ENCODE measurements at regions not wholly inside any gene's neighbourhood (a gene's known extent, or its start where the extent isn't known, plus 50 kb on each side); places are given as distances from the start of the nearest gene placed in this dataset.
"Not testable (repeated sequence)": the region's sequence is repeated elsewhere in the genome, so short reads cannot be mapped to it uniquely, and the experiment has no call there.

DNA sequence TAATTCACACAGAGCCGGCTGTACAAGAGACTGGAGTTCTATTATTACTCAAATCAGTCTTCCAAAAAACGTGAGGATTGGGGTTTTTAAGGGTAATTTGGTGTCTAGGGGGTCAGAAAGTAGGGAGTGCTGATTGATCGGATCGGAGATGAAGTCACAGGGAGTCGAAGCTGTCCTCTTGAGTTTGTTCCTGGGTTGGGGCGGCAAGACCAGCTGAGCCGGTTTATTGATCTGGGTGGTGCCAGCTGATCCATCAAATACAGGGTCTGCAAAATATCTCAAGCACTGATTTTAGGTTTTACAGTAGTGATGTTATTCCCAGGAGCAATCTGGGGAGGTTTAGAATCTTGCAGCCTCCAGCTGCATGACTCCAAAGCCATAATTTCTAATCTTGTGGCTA, 262.7 kb downstream of the KCNRG start:
- DNase-seq, result no peak

DNA sequence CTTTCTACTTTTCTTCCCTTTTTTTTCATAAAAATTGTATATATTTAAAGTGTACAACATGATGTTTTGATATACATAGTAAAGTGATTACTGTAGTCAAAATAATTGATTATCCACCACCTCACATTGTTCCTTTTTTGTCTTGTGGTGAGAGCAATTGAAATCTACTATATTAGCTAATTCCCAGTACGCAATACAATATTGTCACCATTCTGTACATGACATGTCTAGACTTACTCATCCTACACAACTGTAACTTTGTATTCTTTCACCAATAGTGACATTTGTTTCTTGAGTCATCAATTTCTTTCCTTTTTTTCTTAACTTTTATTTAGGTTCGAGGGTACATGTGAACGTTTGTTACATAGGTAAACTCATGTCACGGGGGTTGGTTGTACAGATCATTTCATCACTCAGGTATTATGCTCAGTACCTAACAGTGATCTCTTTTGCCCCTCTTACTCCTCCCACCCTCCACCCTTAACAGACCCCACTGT, 265.2 kb downstream of the KCNRG start:
- DNase-seq, result no peak

DNA sequence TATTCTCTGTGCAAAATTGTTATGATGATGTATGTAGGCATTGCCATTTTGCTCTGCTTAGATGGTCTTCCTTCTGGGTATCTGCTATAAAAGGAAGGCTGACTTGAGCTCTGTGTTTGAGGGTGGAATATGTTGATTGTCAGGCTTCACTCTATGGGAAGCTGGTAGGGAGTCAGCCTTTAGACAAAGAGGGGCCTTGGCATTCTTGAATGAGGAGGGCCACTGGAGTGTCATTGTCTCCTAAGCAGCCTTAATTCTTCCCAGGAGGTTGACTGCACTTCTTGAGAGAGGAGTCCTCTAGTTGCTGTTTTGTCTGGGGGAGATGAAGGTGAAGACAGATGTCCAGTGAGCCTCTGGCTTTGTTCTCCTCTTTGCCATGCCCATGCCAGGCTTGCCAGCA, 266.8 kb downstream of the KCNRG start:
- DNase-seq, result no peak

DNA sequence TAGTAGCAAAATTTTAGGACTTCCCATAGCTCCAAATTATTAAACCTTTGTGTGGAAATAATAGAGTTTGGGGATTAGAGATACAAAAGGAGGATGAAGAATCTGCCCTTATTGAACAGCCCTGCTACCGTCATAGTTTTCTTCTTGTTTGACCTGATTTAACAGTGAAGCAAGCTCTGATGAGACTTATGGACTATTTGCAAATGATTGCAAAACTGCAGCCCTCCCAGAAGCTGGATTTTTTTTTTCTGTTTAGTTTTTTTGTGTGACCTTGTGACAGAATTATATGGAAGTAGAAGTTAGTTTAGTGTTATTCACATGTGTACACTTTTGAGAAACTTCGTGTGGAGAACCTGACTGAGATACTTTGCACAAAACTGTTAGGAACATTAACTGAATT, 267.8 kb downstream of the KCNRG start:
- no peak for DNase-seq

DNA sequence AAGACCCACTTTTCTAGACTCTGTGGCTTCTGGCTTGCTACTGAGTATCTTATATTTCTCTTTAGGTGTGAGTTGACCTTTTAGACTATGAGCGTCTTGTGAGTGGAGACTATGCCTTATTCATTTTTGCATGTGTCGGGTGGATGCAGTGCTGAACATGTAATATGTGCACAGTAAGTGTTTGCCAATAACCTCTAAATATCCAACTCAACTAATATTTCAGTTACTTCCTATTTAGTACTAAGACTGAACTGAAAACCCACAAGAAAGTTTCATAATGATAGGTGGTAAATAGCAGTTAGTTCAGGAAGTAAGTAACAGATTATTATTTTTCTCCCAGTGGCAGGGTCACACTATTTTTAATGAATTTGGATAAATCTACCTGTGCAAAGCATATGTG, 269.3 kb downstream of the KCNRG start:
- no peak for DNase-seq

DNA sequence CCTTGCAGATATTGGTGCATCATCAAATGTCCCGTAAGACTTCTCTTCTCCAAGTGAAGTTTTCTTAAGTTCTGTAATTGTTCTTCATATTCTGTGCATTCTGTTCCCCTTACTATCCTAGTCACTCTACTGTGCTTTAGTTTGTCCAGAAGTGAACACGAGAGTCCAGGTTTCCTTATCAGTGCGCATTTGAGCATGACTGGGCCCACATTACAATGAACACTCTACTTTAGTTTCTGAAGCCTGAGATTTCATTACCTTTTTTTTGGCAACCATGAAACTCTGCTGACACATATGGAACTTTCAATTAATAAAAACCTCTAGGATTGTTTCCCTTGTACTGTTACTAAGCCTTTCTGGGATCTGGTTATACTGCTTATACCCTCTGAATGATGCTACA, 270.0 kb downstream of the KCNRG start:
- DNase-seq, result no peak

DNA sequence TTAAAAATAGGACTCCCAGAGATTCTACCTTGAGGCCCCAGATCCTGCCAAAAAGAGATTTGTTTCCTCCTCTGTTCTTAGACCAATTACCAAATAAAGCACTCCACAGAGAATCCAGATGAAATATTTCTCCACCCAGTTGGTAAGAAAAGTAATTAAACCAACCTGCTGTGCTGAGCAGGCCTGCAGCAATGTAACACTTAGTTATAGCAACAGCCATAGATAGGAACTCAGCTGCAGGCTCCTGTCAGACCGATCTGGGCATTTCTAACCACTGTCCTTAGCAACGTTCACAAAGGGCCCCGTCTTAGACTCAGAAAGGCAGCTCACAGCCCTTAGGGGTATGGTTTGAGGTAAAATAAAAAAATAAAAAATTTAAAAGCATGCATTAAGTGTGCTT, 271.1 kb downstream of the KCNRG start:
- DNase-seq, result no peak

DNA sequence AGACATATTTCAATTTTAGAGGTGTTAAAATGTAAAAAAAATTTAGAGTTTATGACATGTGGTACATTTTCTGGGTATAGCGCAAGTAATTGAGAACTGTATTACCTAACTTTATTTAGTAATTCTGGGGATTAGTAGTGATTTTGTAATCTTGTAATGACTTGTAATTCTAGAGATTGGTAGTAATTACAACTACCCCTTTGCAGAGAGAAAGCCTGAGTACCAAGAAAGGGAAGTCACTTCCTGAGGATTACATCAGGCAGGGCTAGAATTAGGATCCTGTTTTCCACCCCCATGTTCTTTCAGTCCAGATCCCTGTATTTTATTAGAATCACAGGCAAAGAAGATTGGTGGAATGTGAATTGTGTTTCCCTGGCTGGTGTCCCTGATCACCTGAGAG, 274.9 kb downstream of the KCNRG start:
- DNase-seq, result no peak

DNA sequence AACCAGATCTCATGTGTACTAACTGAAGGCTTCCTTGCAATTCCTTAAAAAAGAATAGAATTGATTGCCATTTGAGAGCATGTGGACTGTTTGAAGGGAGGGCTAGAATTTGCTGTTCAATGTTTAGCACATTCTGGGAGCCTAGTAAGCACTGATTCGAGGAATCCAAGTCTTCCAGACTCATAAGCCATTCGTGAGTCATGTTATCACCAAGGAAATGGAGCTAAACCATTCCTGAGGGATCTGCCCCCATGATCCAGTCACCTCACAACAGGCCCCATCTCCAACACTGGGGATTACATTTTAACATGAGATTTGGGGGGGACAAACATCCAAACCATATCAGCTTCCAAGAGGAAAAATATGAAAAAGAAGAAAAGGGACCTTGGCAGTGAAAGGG, 276.4 kb downstream of the KCNRG start:
- no peak for DNase-seq

DNA sequence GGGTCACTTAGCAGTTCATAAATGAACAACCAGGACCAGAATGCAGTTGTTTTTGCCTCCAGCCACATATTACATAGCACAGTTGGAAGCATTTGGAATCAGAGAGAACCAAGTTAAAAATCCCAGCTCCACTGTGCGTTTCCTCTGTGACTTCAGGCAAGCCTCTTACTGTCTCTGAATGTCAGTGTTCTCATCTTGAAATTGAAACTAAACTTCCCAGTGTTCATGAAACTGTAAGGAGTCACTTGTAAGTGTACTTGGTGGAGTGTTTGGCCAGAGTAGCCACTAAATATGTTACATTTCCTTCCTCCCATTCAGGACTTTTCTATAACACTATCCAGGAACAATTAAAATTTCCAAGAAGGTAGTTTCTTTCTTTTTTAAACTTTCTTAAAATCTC, 276.8 kb downstream of the KCNRG start:
- DNase-seq, result no peak

DNA sequence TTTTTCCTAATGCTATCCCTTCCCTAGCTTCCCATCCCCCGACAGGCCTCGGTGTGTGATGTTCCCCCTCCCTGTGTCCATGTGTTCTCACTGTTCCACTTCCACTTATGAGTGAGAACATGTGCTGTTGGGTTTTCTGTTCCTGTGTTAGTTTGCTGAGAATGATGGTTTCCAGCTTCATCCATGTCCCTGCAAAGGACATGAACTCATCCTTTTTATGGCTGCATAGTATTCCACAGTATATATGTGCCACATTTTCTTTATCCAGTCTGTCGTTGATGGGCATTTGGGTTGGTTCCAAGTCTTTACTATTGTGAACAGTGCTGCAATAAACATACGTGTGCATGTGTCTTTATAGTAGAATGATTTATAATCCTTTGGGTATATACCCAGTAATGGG, 279.2 kb downstream of the KCNRG start:
- DNase-seq, result not testable (repeated sequence)

DNA sequence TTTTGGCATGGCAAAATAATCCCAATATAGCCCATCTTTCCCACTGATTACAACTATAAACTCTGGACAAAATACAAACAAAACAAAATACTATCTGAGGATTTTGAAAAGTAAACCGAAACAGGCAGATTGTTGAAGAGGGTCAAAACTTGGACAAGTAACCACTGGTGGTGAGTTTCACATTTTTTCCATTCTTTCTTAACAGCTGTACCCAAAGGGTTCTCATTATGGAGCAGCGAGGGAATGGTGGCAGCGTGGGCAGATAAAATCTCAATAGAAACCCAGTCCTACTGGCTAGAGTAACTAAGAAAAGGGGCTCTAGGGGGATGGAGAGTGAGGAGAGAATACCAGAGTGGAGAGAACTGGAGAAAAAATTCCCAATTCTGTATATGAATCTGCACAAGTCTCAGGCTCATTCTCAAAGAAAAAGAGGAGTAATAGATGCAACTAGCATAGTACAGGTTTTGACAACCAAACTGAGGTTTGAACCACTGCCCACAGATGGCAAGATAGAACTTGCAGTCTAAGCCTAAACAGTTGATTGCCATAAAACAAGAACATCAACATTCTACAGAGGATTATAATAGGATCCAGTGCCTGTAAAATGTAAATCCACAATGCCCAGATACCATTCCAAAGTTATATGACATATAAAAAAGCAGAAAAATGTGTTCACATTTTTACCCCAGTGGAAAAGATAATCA, 284.5 kb downstream of the KCNRG start:
- no peak for DNase-seq

DNA sequence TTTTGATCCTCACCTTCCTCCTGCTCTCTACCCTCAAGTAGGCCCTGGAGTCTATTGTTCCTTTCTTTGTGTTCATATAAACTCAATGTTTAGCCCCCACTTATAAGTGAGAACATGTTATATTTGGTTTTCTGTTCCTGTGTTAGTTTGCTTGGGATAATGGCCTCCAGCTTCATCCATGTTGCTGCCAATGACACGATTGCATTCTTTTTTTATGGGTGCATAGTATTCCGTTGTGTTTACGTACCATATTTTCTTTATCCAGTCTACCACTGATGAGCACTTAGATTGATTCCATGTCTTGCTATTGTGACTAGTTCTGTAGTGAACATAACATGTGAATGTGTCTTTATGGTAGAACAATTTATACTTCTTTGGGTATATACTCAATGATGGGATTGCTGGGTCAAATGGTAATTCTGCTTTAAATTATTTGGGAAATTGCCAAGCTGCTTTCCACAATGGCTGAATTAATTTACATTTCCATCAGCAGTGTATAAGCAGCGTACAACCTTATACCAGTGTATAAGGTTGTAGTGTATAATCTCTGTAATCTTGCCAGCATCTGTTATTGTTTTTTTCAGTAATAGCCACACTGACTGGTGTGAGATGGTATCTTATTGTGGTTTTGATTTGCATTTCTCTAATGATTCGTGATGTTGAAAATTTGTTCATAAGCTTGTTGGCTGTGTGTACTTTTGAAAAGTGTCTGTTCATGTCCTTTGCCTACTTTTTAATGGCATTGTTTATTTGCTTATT, 288.9 kb downstream of the KCNRG start:
- DNase-seq, result no peak

DNA sequence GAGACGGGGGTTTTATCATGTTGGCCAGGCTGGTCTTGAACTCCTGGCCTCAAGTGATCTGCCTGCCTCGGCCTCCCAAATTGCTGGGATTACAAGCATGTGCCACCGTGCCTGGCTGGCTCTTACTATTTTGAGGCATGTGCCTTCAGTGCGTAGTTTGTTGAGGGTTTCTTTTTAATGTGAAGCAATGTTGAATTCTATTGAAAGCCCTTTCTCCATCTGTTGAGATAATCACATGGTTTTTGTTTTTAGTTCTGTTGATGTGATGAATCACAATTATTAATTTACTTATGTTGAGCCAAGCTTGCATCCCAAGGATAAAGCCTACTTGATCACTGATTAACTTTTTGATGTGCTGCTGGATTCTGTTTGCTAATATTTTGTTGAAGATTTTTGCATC, 290.9 kb downstream of the KCNRG start:
- no peak for DNase-seq

DNA sequence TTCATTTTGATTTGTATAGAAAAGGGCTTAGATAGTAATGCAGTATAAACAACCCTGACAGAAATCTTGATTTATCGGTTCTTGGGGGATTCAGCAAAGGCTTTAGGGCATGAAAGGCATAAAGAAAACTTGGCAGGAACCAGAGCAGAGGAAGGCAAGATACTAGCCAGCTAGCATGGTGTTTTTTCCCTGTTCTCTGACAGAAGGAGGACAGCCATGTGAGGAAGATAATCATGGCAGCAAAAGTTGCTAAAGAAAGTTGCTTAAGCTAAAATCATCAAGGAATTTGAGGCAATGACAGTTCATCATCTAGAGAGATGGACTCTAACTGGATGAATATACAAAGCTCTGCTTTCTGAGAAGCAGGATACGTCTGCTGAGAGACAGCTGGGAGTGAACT, 294.1 kb downstream of the KCNRG start:
- DNase-seq, result no peak

DNA sequence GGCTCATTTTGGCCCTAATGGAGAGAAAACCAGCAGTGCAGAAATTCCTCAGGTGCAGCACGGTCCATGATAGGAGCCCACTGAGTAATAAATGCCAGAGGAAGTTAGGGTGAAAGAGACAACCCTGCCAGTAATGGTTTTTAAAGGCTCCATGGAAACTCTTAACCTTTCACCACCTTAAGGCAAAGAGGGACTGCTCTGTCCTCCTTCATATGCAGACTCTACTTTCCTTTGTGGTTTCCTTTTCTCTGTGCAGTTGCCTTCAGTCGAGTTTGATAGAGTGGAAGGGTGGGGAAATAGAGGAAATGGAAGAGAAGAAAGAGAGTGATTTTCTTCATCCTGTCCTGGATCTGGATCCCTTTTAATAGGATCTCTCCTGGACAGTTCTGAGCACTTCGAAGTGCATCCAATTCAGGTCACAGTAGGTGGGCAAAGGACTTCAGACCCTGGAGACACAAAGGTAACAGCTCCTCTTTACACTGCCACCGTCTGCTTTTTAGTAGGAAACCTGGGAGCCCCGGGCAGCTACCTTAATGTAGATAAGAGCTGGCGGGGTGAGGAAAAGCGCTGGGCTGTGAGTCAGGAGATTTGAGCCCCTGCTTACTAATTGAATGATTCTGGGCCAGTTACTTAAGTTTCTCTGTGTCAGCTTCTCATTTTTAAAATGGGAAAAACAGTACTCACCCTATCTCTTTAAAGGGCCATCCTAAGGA, 294.8 kb downstream of the KCNRG start:
- DNase-seq, result no peak

DNA sequence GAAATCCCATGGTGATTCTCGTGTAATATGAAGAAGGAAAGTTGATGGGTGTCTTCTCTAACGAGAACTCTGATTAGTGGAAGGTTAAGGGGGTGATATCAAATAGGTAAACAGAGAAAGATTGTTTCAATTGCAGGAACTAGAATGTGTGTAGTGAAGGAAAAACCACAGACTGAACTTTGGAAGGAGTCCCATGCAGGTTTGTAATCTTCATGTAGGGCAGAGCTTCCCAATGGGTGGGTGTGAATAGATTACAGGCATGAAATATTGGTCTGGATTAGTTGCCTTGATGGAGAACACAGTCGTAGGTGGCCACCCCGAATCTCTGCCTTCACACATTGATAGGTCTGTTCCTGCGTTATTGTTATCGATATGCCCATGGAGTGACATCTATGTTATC, 295.5 kb downstream of the KCNRG start:
- DNase-seq, result no peak

DNA sequence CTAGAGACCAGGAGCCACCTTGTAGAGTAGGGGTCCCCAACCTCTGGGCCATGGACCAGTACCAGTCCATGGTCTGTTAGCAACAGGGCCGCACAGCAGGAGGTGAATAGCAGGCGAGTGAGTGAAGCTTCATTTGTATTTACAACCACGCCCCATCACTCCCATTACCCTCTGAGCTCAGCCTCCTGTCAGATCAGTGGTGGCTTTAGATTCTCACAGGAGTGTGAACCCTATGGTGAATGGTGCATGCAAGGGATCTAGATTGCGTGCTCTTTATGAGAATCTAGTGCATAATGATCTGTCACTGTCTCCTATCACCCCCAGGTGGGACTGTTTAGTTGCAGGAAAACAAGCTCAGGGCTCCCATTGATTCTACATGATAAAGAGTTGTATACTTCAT, 303.6 kb downstream of the KCNRG start:
- DNase-seq, result no peak

DNA sequence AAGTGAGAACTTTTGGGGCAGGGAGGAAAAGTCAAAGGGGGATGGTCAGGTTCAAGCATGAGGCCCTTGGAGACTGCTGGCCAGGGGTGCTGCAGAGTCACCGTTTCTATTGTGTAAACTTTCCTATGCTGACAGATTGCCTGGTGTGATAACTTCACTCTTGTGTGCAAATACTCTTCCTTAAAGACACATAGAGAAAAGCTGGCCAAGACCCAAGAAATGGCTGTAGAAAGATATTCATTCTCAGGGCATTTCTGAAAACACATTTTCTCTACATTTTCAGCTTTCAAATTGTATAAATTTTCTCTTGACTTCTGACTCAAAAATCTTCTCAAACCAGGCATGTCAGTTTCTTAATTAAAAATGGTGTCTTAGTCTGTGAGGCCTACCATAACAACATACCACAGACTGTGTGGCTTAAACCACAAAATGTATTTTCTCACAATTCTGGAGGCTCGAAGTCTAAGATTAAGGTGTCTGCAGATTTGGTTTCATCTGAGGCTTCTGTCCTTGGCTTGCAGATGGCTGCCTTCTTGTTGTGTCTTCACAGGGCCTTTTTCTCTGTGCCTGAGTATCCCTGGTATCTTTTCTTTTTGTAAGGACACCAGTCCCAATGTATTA, 304.5 kb downstream of the KCNRG start:
- DNase-seq, result no peak

DNA sequence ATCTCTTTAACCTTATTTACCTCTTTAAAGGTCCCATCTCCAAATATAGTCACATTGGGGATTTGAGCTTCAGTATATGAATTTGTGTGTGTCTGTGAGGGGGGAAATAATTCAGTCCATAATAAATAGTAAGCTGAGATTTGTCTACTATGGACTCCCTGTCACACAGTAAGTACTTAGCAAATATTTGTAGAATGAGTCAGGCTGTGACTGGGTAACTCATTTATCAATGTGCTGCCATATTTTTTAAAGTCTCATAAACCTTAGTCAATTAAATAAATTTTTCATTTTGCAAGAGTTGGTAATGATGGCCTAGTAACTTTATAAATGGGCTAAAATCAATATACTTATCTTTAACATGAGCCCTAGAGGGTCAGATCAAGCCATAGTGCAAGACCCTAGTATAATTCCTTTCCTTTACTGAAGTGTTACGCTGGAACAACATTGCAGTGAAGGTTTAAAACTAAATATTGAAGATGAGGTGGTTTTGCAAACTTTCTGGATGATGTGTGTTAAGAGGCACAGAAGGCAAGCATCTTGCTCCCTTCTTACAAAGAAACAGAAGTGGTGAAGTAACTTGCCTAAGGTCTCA, 305.1 kb downstream of the KCNRG start:
- DNase-seq, result no peak

DNA sequence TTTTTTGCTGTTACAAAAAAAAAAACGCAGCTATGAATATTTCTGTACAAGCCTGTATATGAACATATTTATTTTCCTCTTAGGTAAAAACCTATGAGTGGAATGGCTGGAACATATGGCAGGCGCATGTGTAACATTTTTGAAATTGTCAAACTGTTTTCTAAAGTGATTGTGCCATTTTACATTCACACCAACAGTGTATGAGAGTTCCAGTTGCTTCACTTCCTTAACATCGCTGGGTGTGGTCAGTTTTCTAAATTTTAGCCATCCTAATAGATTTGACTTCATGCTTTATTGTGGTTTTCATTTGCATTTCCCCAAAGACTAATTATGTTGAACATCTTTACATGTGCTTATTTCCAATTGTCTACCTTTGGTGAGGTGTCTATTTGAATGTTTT, 306.8 kb downstream of the KCNRG start:
- no peak for DNase-seq

DNA sequence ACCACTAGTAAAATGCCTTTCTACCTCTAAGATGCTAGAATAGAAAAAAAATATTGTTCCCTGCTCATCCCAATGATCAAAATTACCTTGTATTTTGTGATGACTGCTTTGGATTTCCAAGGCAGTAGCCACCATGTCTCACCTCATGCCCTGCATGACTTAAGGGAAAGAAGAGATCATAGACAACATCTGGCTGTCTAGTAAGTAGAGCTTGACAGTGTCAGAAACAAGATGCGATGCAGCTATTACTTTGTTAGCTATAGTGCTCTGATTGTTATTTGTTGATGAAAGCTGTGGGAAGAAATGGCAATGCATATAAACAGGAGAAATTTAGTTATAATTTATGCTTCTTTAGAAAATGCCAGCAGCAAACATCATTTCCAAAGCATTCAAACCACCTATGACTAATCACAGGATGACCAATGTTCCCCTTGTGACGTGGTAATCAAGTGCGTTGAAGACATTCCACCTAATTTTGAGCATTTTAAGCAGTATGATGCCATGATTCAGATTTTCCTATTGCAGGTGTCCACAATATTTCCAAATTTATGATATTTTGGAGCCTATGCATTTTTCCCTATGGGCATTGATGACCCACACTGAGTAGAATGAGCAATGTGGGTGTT, 308.3 kb downstream of the KCNRG start:
- DNase-seq, result no peak

DNA sequence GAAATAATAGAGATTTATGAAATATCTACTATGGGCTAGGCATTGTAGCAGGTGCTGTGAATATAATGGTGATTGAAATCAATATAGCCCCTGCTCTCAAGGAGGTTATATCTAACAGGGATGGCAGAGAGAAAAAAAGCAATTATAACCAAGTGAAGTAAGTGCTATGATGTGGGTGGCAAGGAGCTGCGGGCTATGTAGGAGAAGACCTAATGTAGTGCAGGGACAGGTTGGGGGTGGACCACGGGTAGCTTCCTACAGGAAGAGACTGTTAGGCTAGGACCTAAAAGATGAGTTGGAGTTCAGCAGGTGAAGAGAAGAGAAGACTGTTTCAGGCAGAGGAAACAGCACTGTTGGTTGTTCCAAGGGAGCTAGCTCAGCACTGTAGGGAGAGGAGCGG, 311.0 kb downstream of the KCNRG start:
- no peak for DNase-seq
